Psoas muscle (tissue), 7 donors: ENCODE measurements at regions not wholly inside any gene's neighbourhood (a gene's known extent, or its start where the extent isn't known, plus 50 kb on each side); places are given as distances from the start of the nearest gene placed in this dataset.
"Not testable (repeated sequence)": the region's sequence is repeated elsewhere in the genome, so short reads cannot be mapped to it uniquely, and the experiment has no call there.

Experiments used
- ATAC-seq, 4 donors: fragments of 200-7000 bp; cut with Tn5 transposase; one replicate each; pipeline ENCODE4 v1.9.1; 2020; ENCODE audit warnings: moderate library complexity in 3 of 4, mild to moderate bottlenecking in 2 of 4
- DNase-seq, 2 donors: peaks; one replicate each; pipeline ENCODE4 v3.0.0-alpha.2; 2020
- H3K27ac ChIP-seq: fragments of 200-600 bp; one replicate; pipeline ENCODE4 v1.8.0; 2022
- H3K27me3 ChIP-seq, 3 donors: fragments of 200-600 bp in 1 of 3; one replicate each; pipeline versions ENCODE4 v1.6.1 to v1.8.0; 2013 to 2022; ENCODE audit warnings: low read length in 2 of 3, mild to moderate bottlenecking in 2 of 3, moderate library complexity in 1 of 3; ENCODE audit not compliant: insufficient read depth in 3 of 3
- H3K36me3 ChIP-seq, 2 donors: fragments of 200-600 bp in 1 of 2; one replicate each; pipeline versions ENCODE4 v1.6.1 to v1.8.0; 2013 to 2022; ENCODE audit warnings: low read depth in 1 of 2, mild to moderate bottlenecking in 1 of 2, moderate library complexity in 1 of 2; ENCODE audit not compliant: insufficient read depth in 1 of 2
- H3K4me1 ChIP-seq: fragments of 200-600 bp; one replicate; pipeline ENCODE4 v1.8.0; 2022
- H3K4me3 ChIP-seq: fragments of 200-600 bp; one replicate; pipeline ENCODE4 v1.8.0; 2022; ENCODE audit warnings: mild to moderate bottlenecking
- H3K9me3 ChIP-seq: fragments of 200-600 bp; one replicate; pipeline ENCODE4 v1.8.0; 2022
- WGBS, 3 donors: extraction: QIAGEN DNeasy Blood & Tissue Kit; methylation state at CpG; one replicate each; pipeline versions ENCODE4 v1.1.6 to v1.1.7; 2013; 5-methylcytosine and 5-hydroxymethylcytosine counted together
- intact Hi-C, 2 donors: fragments of 100-400 bp; cut with DNase I; formaldehyde crosslinking; loops; one replicate each; pipeline versions ENCODE4 v1.11.0 to v1.14.2; 2022
- TF ChIP-seq, protein P1 (sequence below): fragments of 200-600 bp; IDR thresholded peaks from one replicate; pipeline ENCODE4 v1.8.0; 2022; ENCODE audit warnings: antibody characterized with exemption
- donor health status: healthy with polysubstance abuse.
- donor health status: DM: no; HTN: no; CAD: no; lungs with moderate emphysema.
- donor health status: Bipolar disorder and iron deficiency.
- donor health status: healthy.
- donor health status: DM: yes; HTN: yes; CAD: no.
- donor health status: DM: no; HTN: no; CAD: no.
- donor health status: DM: yes; HTN: yes; CAD: no.

DNA sequence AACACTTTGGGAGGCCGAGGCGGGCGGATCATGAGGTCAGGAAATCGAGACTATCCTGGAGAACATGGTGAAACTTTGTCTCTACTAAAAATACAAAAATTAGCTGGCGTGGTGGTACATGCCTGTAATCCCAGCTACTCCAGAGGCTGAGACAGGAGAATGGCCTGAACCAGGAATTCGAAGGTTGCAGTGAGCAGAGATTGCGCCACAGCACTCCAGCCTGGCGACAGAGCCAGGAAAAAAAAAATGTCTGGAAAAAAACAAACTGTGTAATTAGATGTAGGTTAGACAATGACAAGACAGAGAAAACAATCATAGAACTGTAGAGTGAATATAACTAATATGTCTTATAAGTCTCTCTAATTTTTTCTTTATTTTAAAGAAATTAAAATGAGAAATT is 1002.5 kb upstream of the LCORL start:
- ATAC-seq, result no peak
- intact Hi-C loops, result no loop called here
- 85 to 89% (median 89%) methylated on average over 8 of the region's 8 CpGs for WGBS, 3 donors

GRCh38 chr4:19021617-19022016 is 1000.1 kb upstream of the LCORL start:
- no peaks in the 10 kb centered on the region for H3K27me3 ChIP-seq
- no peaks in the 10 kb centered on the region for H3K4me1 ChIP-seq
- no peaks in the 10 kb centered on the region for H3K36me3 ChIP-seq
- intact Hi-C loops, result no loop called here
- TF ChIP-seq, protein P1, sequence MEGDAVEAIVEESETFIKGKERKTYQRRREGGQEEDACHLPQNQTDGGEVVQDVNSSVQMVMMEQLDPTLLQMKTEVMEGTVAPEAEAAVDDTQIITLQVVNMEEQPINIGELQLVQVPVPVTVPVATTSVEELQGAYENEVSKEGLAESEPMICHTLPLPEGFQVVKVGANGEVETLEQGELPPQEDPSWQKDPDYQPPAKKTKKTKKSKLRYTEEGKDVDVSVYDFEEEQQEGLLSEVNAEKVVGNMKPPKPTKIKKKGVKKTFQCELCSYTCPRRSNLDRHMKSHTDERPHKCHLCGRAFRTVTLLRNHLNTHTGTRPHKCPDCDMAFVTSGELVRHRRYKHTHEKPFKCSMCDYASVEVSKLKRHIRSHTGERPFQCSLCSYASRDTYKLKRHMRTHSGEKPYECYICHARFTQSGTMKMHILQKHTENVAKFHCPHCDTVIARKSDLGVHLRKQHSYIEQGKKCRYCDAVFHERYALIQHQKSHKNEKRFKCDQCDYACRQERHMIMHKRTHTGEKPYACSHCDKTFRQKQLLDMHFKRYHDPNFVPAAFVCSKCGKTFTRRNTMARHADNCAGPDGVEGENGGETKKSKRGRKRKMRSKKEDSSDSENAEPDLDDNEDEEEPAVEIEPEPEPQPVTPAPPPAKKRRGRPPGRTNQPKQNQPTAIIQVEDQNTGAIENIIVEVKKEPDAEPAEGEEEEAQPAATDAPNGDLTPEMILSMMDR, result no peak
- H3K4me3 ChIP-seq, result no peak overlapping the region
- H3K27ac ChIP-seq, result no peak overlapping the region
- ATAC-seq (no peak), DNase-seq (no peak)
- H3K9me3 ChIP-seq, result no peaks in the 10 kb centered on the region

More for the DNA sequence above, 1002.5 kb upstream of the LCORL start:
- H3K27me3 ChIP-seq, result no peaks in the 10 kb centered on the region
- no peaks in the 10 kb centered on the region for H3K4me1 ChIP-seq
- H3K9me3 ChIP-seq, result no peaks in the 10 kb centered on the region
- H3K4me3 ChIP-seq, result no peak overlapping the region
- DNase-seq, result no peak
- no peak overlapping the region for H3K27ac ChIP-seq
- TF ChIP-seq, protein P1, result no peak
- H3K36me3 ChIP-seq, result no peaks in the 10 kb centered on the region

GRCh38 chr4:19016550-19016949 is 995.0 kb upstream of the LCORL start:
- H3K27ac ChIP-seq, intact Hi-C loops, H3K36me3 ChIP-seq, H3K4me3 ChIP-seq, H3K4me1 ChIP-seq, H3K9me3 ChIP-seq, DNase-seq, ATAC-seq, H3K27me3 ChIP-seq: not testable (repeated sequence)
- WGBS, 3 donors, result 93 to 95% (median 94%) methylated on average over 11 of the region's 11 CpGs

GRCh38 chr4:19014594-19014993 is 993.0 kb upstream of the LCORL start:
- TF ChIP-seq, protein P1, result no peak
- H3K27ac ChIP-seq, result no peak overlapping the region
- H3K4me3 ChIP-seq, result no peak overlapping the region
- intact Hi-C loops, result no loop called here
- no peak for ATAC-seq
- no peaks in the 10 kb centered on the region for H3K4me1 ChIP-seq
- H3K27me3 ChIP-seq, result no peaks in the 10 kb centered on the region
- no peak for DNase-seq
- no peaks in the 10 kb centered on the region for H3K36me3 ChIP-seq
- H3K9me3 ChIP-seq, result no peaks in the 10 kb centered on the region

- Histone ChIP-seq H3K4me1 (no peaks in the 10 kb centered on the region), H3K27me3 (no peaks in the 10 kb centered on the region), H3K36me3 (no peaks in the 10 kb centered on the region), H3K4me3 (no peak overlapping the region), H3K27ac (no peak overlapping the region), H3K9me3 (no peaks in the 10 kb centered on the region)
- 21 to 26% (median 26%) methylated on average over 3 of the region's 3 CpGs for WGBS, 3 donors
- ATAC-seq, result no peak
- intact Hi-C loops, result no loop called here
- TF ChIP-seq, protein P1, result no peak
- DNase-seq, result no peak
These were observed 989.2 kb upstream of the LCORL start for GRCh38 chr4:19010761-19011160.
